ENCODE measurements at regions not wholly inside any gene's neighbourhood (a gene's known extent, or its start where the extent isn't known, plus 50 kb on each side); places are given as distances from the start of the nearest gene placed in this dataset.

DNA sequence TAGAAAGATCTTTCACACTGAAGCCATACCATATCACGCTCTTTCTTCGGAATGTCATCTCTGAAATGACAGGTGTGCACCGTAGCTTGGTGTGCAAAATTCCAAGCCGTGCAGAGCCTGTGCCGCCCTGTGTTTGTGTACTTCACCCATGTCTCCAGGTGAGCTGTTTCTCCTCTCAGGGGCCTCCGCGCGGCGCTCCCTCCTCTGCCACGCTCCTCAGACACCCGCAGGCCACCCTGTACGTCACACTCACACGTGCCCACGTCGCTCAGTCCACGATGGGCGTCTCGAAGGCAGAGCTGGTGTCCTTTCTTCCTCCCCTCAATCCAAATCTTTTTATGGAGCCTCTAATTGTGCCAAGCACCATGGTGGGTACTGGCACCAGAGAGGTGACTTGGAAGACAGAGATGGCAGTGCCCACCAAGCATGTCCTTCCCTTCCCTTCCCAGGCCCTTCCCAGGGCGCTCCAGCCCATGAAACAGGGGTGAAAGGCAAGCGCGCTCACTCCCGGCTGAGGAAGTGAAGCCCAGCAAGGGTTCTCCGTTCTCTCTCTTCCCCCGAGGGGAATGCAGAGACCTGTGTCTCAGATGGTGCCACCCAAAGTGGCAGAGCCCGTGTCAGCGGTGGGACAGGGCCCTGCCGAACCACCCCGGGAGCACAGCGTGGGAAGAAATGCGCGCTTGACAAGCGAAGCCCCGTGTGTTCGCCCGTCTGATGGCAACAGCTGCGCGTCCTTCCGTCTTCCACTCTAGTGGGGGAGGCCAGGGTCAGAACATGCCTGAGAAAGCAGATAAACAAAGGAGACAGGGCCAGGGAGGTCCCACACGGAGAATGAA, 292.5 kb upstream of the SHH start:
- no peak for TF ChIP-seq CTCF (conservative IDR thresholded peaks at IDR 0.05; ENCODE audit: low read depth, low read length)
- TF ChIP-seq MAFK (IDR thresholded peaks at IDR 0.05; ENCODE audit: low read depth, low read length): no peak
- no peak for TF ChIP-seq POLR2A (IDR thresholded peaks at IDR 0.05; ENCODE audit: low read depth, low read length)
- TF ChIP-seq RFX5 (IDR thresholded peaks at IDR 0.05; ENCODE audit: low read depth, low read length): no peak
- TF ChIP-seq RAD21 (IDR thresholded peaks at IDR 0.05; ENCODE audit: low read length): no peak
- TF ChIP-seq, protein P1, sequence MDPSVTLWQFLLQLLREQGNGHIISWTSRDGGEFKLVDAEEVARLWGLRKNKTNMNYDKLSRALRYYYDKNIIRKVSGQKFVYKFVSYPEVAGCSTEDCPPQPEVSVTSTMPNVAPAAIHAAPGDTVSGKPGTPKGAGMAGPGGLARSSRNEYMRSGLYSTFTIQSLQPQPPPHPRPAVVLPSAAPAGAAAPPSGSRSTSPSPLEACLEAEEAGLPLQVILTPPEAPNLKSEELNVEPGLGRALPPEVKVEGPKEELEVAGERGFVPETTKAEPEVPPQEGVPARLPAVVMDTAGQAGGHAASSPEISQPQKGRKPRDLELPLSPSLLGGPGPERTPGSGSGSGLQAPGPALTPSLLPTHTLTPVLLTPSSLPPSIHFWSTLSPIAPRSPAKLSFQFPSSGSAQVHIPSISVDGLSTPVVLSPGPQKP (IDR thresholded peaks at IDR 0.05; ENCODE audit: borderline replicate concordance, low read depth, low read length): no peak
- no peak for TF ChIP-seq CHD1 (IDR thresholded peaks at IDR 0.05; ENCODE audit: low read depth, low read length)
- TF ChIP-seq CEBPB (IDR thresholded peaks at IDR 0.05; ENCODE audit: low read depth, low read length): no peak
